CD4-positive, alpha-beta T cell treated with Interferon alpha-2 for 1 hour (primary cell): ENCODE measurements at regions not wholly inside any gene's neighbourhood (a gene's known extent, or its start where the extent isn't known, plus 50 kb on each side); places are given as distances from the start of the nearest gene placed in this dataset.

Source experiments
- DNase-seq, 2 donors: peaks; one replicate each; pipeline ENCODE4 v3.0.0-alpha.2; 2020 to 2022

GRCh38 chr17:77505181-77505639 is 364.4 kb downstream of the SEC14L1 start:
- DNase-seq, result no peak

- DNase-seq, result no peak
Observed at GRCh38 chr17:77506371-77506991, 365.7 kb downstream of the SEC14L1 start.

- no peak for DNase-seq
Observed at GRCh38 chr17:77507111-77507885, 366.5 kb downstream of the SEC14L1 start.

GRCh38 chr17:77508047-77508715 is 367.4 kb downstream of the SEC14L1 start:
- DNase-seq, result no peak

- no peak for DNase-seq
Observed at GRCh38 chr17:77509089-77509488, 368.3 kb downstream of the SEC14L1 start.

- no peak for DNase-seq
Observed at GRCh38 chr17:77509599-77509998, 368.8 kb downstream of the SEC14L1 start.

GRCh38 chr17:77510133-77510796 is 369.5 kb downstream of the SEC14L1 start:
- no peak for DNase-seq

- no peak for DNase-seq
Observed at GRCh38 chr17:77511514-77512061, 370.8 kb downstream of the SEC14L1 start.

- no peak for DNase-seq
Observed at GRCh38 chr17:77512062-77512946, 371.5 kb downstream of the SEC14L1 start.

- DNase-seq, result no peak
Observed at GRCh38 chr17:77513045-77513444, 372.3 kb downstream of the SEC14L1 start.

GRCh38 chr17:77515227-77515626 is 374.5 kb downstream of the SEC14L1 start:
- no peak for DNase-seq

- DNase-seq, result no peak
Observed at GRCh38 chr17:77516902-77517301, 376.1 kb downstream of the SEC14L1 start.

- no peak for DNase-seq
Observed at GRCh38 chr17:77521076-77521475, 380.3 kb downstream of the SEC14L1 start.

GRCh38 chr17:77523540-77523939 is 382.8 kb downstream of the SEC14L1 start:
- DNase-seq, result no peak

- no peak for DNase-seq
Observed at GRCh38 chr17:77526259-77526711, 385.5 kb downstream of the SEC14L1 start.

- DNase-seq, result no peak
Observed at GRCh38 chr17:77526728-77527350, 386.1 kb downstream of the SEC14L1 start.

GRCh38 chr17:77527409-77527808 is 386.6 kb downstream of the SEC14L1 start:
- DNase-seq, result no peak

GRCh38 chr17:77527836-77528505 is 387.2 kb downstream of the SEC14L1 start:
- no peak for DNase-seq

- DNase-seq, result no peak
Observed at GRCh38 chr17:77528516-77529327, 388.0 kb downstream of the SEC14L1 start.

GRCh38 chr17:77529328-77529650 is 388.5 kb downstream of the SEC14L1 start:
- DNase-seq, result no peak
